IMR-90 (cell line): ENCODE measurements at regions not wholly inside any gene's neighbourhood (a gene's known extent, or its start where the extent isn't known, plus 50 kb on each side); places are given as distances from the start of the nearest gene placed in this dataset.

Source experiments
- ATAC-seq: fragments of 200-7000 bp; cut with Tn5 transposase; 2 replicates; pipeline ENCODE4 v1.9.1; 2020; ENCODE audit warnings: low read depth, mild to moderate bottlenecking, moderate library complexity
- BruUV-seq: library from RNA; stranded (reverse); fragments of 400-500 nt; replicated peaks from 2 replicates; lab custom pipeline; 2021; lab: Mats Ljungman, UMichigan
- CTCF ChIA-PET: fragments of 300-600 bp; formaldehyde crosslinking; extraction: SDS; loops from one replicate; lab custom pipeline; 2021; ENCODE audit warnings: antibody characterized with exemption; lab: Yijun Ruan, JAX
- POLR2A ChIA-PET: fragments of 300-600 bp; sonication (Branson Sonifier 250); formaldehyde crosslinking; loops from one replicate; lab custom pipeline; 2022; ENCODE audit warnings: antibody characterized with exemption; ENCODE audit not compliant: unreplicated experiment; lab: Charles Lee
- DNase-seq: peaks from one replicate; pipeline ENCODE4 v3.0.0; 2013
- H2AFZ ChIP-seq: replicated peaks from 2 replicates; pipeline ENCODE3; 2013; ENCODE audit warnings: low read length, mild to moderate bottlenecking; ENCODE audit not compliant: poor library complexity
- H2AK5ac ChIP-seq: 2 replicates; pipeline ENCODE4 v1.6.1; 2013; ENCODE audit warnings: low read depth, low read length, inconsistent platforms
- H2AK9ac ChIP-seq: replicated peaks from 2 replicates; pipeline ENCODE3; 2013; ENCODE audit warnings: mild to moderate bottlenecking, low read depth, low read length, moderate library complexity; ENCODE audit not compliant: poor library complexity
- H2BK120ac ChIP-seq: 2 replicates; pipeline ENCODE4 v1.6.1; 2013; ENCODE audit warnings: low read depth, low read length, inconsistent platforms
- H2BK15ac ChIP-seq: 3 replicates; pipeline ENCODE4 v1.6.1; 2013; ENCODE audit warnings: low read depth, low read length, inconsistent platforms
- H2BK20ac ChIP-seq: 2 replicates; pipeline ENCODE4 v1.6.1; 2013; ENCODE audit warnings: low read depth, mild to moderate bottlenecking, inconsistent platforms, low read length, moderate library complexity
- H2BK5ac ChIP-seq: 2 replicates; pipeline ENCODE4 v1.6.1; 2013; ENCODE audit warnings: mild to moderate bottlenecking, low read depth, low read length, inconsistent platforms; ENCODE audit not compliant: poor library complexity, severe bottlenecking
- H3K14ac ChIP-seq: replicated peaks from 2 replicates; pipeline ENCODE4 v1.6.1; 2013; ENCODE audit warnings: low read depth, low read length, inconsistent platforms
- H3K18ac ChIP-seq: 2 replicates; pipeline ENCODE4 v1.6.1; 2013; ENCODE audit warnings: low read depth, low read length, control low read depth
- H3K23ac ChIP-seq: 2 replicates; pipeline ENCODE4 v1.6.1; 2013; ENCODE audit warnings: low read depth, low read length, inconsistent platforms
- H3K27ac ChIP-seq: 2 replicates; pipeline ENCODE4 v1.5.1; 2013; ENCODE audit warnings: mild to moderate bottlenecking, control low read depth, low read length; ENCODE audit not compliant: insufficient read depth
- H3K27me3 ChIP-seq: 2 replicates; pipeline ENCODE4 v1.6.1; 2013; ENCODE audit warnings: low read length; ENCODE audit not compliant: control insufficient read depth, insufficient read depth
- H3K36me3 ChIP-seq: 2 replicates; pipeline ENCODE4 v1.6.1; 2013; ENCODE audit warnings: low read length, mixed read lengths; ENCODE audit not compliant: control insufficient read depth, insufficient read depth
- H3K4ac ChIP-seq: 2 replicates; pipeline ENCODE4 v1.6.1; 2013; ENCODE audit warnings: low read depth, low read length, inconsistent platforms
- H3K4me1 ChIP-seq: 2 replicates; pipeline ENCODE4 v1.6.1; 2013; ENCODE audit warnings: low read length, mixed read lengths; ENCODE audit not compliant: control insufficient read depth, insufficient read depth
- H3K4me2 ChIP-seq: 2 replicates; pipeline ENCODE4 v1.6.1; 2013; ENCODE audit warnings: low read depth, mild to moderate bottlenecking, control low read depth, low read length, moderate library complexity
- H3K4me3 ChIP-seq: 2 replicates; pipeline ENCODE4 v1.5.1; 2013; ENCODE audit warnings: low read depth, mild to moderate bottlenecking, control low read depth, low read length, moderate library complexity; ENCODE audit not compliant: insufficient read depth
- H3K56ac ChIP-seq: 2 replicates; pipeline ENCODE4 v1.6.1; 2013; ENCODE audit warnings: low read length, inconsistent platforms; ENCODE audit not compliant: insufficient read depth; ENCODE audit errors: extremely low read depth
- H3K79me1 ChIP-seq, 2 experiments: 2 replicates each; pipeline ENCODE4 v1.6.1; 2013; ENCODE audit warnings: low read length in 2 of 2, inconsistent platforms in 1 of 2, low read depth in 1 of 2
- H3K9ac ChIP-seq: 2 replicates; pipeline ENCODE4 v1.6.1; 2013; ENCODE audit warnings: low read depth, low read length, control low read depth
- H3K9me1 ChIP-seq: 2 replicates; pipeline ENCODE4 v1.6.1; 2013; ENCODE audit warnings: low read length, inconsistent platforms; ENCODE audit not compliant: insufficient read depth
- H3K9me3 ChIP-seq: 2 replicates; pipeline ENCODE4 v1.6.1; 2013; ENCODE audit warnings: low read length; ENCODE audit not compliant: control insufficient read depth, insufficient read depth
- H4K20me1 ChIP-seq: 2 replicates; pipeline ENCODE4 v1.6.1; 2013; ENCODE audit warnings: low read length, inconsistent platforms; ENCODE audit not compliant: insufficient read depth
- H4K5ac ChIP-seq: 2 replicates; pipeline ENCODE4 v1.6.1; 2013; ENCODE audit warnings: mild to moderate bottlenecking, low read depth, low read length, control low read depth
- H4K8ac ChIP-seq, 2 experiments: 2 replicates each; pipeline ENCODE4 v1.6.1; 2013; ENCODE audit warnings: low read depth in 2 of 2, low read length in 2 of 2, control low read depth in 1 of 2, inconsistent platforms in 1 of 2
- H4K91ac ChIP-seq: 2 replicates; pipeline ENCODE4 v1.6.1; 2013; ENCODE audit warnings: low read depth, low read length, inconsistent platforms; ENCODE audit not compliant: insufficient read depth
- BHLHE40 ChIP-seq: fragments of 150-350 bp; IDR thresholded peaks from 2 replicates; pipeline ENCODE4 v1.6.1; 2016; ENCODE audit warnings: mild to moderate bottlenecking, low read depth, low read length
- CEBPB ChIP-seq: IDR thresholded peaks from 2 replicates; pipeline ENCODE4 v1.6.1; 2012; ENCODE audit warnings: low read depth, low read length, improper control_type of control experiment
- CHD1 ChIP-seq: IDR thresholded peaks from 2 replicates; pipeline ENCODE4 v1.6.1; 2012; ENCODE audit warnings: low read depth, low read length, improper control_type of control experiment
- FOS ChIP-seq: fragments of 150-350 bp; IDR thresholded peaks from 2 replicates; pipeline ENCODE4 v1.6.1; 2016; ENCODE audit warnings: low read depth, low read length
- MAFK ChIP-seq: IDR thresholded peaks from 2 replicates; pipeline ENCODE4 v1.6.1; 2012; ENCODE audit warnings: low read depth, low read length, improper control_type of control experiment
- MAZ ChIP-seq: IDR thresholded peaks from 2 replicates; pipeline ENCODE4 v1.6.1; 2012; ENCODE audit warnings: low read depth, mild to moderate bottlenecking, low read length, improper control_type of control experiment, moderate library complexity, borderline replicate concordance
- MXI1 ChIP-seq: IDR thresholded peaks from 2 replicates; pipeline ENCODE4 v1.6.1; 2012; ENCODE audit warnings: low read depth, mild to moderate bottlenecking, low read length, moderate library complexity, borderline replicate concordance
- NFE2L2 ChIP-seq: fragments of 150-350 bp; IDR thresholded peaks from 2 replicates; pipeline ENCODE4 v1.6.1; 2016; ENCODE audit warnings: low read depth, mild to moderate bottlenecking, low read length
- POLR2A ChIP-seq: IDR thresholded peaks from 2 replicates; pipeline ENCODE4 v1.6.1; 2012; ENCODE audit warnings: mild to moderate bottlenecking, low read depth, low read length
- RAD21 ChIP-seq: IDR thresholded peaks from 2 replicates; pipeline ENCODE4 v1.6.1; 2012; ENCODE audit warnings: low read length, improper control_type of control experiment
- RCOR1 ChIP-seq: IDR thresholded peaks from 2 replicates; pipeline ENCODE4 v1.6.1; 2012; ENCODE audit warnings: mild to moderate bottlenecking, low read length, improper control_type of control experiment; ENCODE audit not compliant: insufficient replicate concordance
- RFX5 ChIP-seq: IDR thresholded peaks from 2 replicates; pipeline ENCODE4 v1.8.0; 2012; ENCODE audit warnings: low read depth, mild to moderate bottlenecking, low read length, moderate library complexity
- SMC3 ChIP-seq: fragments of 150-350 bp; IDR thresholded peaks from 2 replicates; pipeline ENCODE4 v1.6.1; 2016; ENCODE audit warnings: low read depth, mild to moderate bottlenecking, antibody characterized with exemption, low read length, moderate library complexity
- WGBS, 2 experiments: methylation state at CpG; one replicate each; pipeline versions ENCODE4 v1.1.5 to v1.1.7; 2013; ENCODE audit warnings: missing lambda C conversion rate in 2 of 2; ENCODE audit not compliant: insufficient read length in 1 of 2; ENCODE audit errors: extremely low coverage in 2 of 2; 5-methylcytosine and 5-hydroxymethylcytosine counted together
- dilution Hi-C: fragments of 300-500 bp; cut with HindIII; formaldehyde crosslinking; loops from one replicate; pipeline ENCODE4 v1.14.3; 2018; ENCODE audit warnings: low sequenced_read_pairs; ENCODE audit not compliant: unreplicated experiment
- in situ Hi-C: fragments of 300-500 bp; cut with MboI; formaldehyde crosslinking; loops from 3 replicates; pipeline ENCODE4 v1.14.3; 2019; ENCODE audit warnings: low sequenced_read_pairs, inconsistent platforms, mixed read lengths
- intact Hi-C: fragments of 100-400 bp; cut with micrococcal nuclease; formaldehyde crosslinking; loops from 2 replicates; pipeline ENCODE4 v1.10.0; 2022
- TF ChIP-seq, protein P1 (sequence below): fragments of 150-350 bp; IDR thresholded peaks from 2 replicates; pipeline ENCODE4 v1.6.1; 2016; ENCODE audit warnings: low read depth, mild to moderate bottlenecking, low read length, moderate library complexity, borderline replicate concordance
- TF ChIP-seq, protein P2 (sequence below): fragments of 150-350 bp; IDR thresholded peaks from 2 replicates; pipeline ENCODE4 v1.6.1; 2017; ENCODE audit warnings: mild to moderate bottlenecking, antibody characterized with exemption, low read length, low read depth
- TF ChIP-seq, protein P3 (sequence below): conservative IDR thresholded peaks from 2 replicates; pipeline ENCODE4 v1.5.1; 2012; ENCODE audit warnings: mild to moderate bottlenecking, low read depth, low read length, improper control_type of control experiment

DNA sequence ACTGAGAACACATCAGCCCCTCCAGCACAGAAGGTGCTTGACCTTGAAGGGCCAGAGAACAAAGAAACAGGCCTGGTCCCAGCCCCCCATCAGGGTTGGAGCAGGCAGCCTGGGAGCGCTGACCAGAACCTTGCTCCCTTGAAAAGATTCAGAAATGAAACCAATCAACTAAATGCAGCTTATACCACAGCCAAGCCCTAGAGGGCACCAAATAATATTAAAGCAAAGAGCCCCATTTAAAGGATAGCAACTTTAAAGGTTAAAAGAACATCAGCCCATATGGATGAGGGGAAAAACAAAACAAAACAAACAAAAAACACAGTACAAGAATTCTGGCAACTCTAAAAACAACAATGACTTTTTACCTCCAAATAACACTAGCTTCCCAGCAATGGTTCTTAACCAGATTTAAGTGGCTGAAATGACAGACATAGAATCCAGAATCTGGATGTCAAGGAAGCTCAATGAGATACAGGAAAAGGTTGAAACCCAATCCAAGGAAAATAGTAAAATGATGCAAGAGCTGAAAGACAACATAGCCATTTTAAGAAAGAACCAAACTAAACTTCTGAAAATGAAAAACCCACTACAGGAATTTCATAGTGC lies 471.9 kb downstream of the MTRR start:
- intact Hi-C loops = loop anchor here (1.0 to 10.0 kb wide), 4 partner anchors 413 to 1201 kb away; no protein-coding TSS in a partner anchor
- BruUV-seq = no TSS peak

More for the DNA sequence above, 471.9 kb downstream of the MTRR start:
- ChIA-PET POLR2A (no interaction called here), CTCF (interaction anchor here (0.6 to 1.3 kb wide), 4 partner anchors 12 to 872 kb away, joined by 3 to 6 read pairs (median 4); no protein-coding TSS in a partner anchor)
- dilution Hi-C loops = no loop called here
- Histone ChIP-seq H3K79me1 (no peaks in the 10 kb centered on the region), H3K18ac (no peak overlapping the region), H2AK5ac (no peak overlapping the region), H2AFZ (peak overlapping the region; percentile 63), H2BK5ac (no peak overlapping the region), H2BK120ac (no peak overlapping the region), H3K9me3 (no peaks in the 10 kb centered on the region), H3K9me1 (0 out of 2 replicates have a peak, but pooled peaks cover 3% of the 10 kb centered on the region), H2BK15ac (no peak overlapping the region), H3K9ac (no peak overlapping the region), H3K4me1 (no peaks in the 10 kb centered on the region), H3K56ac (no peak overlapping the region), H3K4me2 (no peak overlapping the region; the same call in 1 of the 2 replicates), H3K4me3 (no peak overlapping the region), H4K20me1 (no peaks in the 10 kb centered on the region), H4K5ac (no peak overlapping the region), H3K27me3 (no peaks in the 10 kb centered on the region; the same call in 1 of the 2 replicates), H3K27ac (no peak overlapping the region), H3K23ac (no peak overlapping the region), H2AK9ac (no peak overlapping the region), H3K4ac (no peak overlapping the region), H2BK20ac (no peak overlapping the region), H3K14ac (no peak overlapping the region), H4K8ac (no peak overlapping the region), H4K91ac (no peak overlapping the region), H3K36me3 (no peaks in the 10 kb centered on the region)
- no peak for TF ChIP-seq RFX5
- no peak for TF ChIP-seq RCOR1
- no peak for TF ChIP-seq MAZ
- no peak for TF ChIP-seq CEBPB
- TF ChIP-seq NFE2L2 = no peak
- TF ChIP-seq CHD1 = no peak
- TF ChIP-seq BHLHE40 = no peak
- TF ChIP-seq POLR2A = no peak
- TF ChIP-seq, protein P1, sequence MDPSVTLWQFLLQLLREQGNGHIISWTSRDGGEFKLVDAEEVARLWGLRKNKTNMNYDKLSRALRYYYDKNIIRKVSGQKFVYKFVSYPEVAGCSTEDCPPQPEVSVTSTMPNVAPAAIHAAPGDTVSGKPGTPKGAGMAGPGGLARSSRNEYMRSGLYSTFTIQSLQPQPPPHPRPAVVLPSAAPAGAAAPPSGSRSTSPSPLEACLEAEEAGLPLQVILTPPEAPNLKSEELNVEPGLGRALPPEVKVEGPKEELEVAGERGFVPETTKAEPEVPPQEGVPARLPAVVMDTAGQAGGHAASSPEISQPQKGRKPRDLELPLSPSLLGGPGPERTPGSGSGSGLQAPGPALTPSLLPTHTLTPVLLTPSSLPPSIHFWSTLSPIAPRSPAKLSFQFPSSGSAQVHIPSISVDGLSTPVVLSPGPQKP = no peak
- TF ChIP-seq, protein P2, sequence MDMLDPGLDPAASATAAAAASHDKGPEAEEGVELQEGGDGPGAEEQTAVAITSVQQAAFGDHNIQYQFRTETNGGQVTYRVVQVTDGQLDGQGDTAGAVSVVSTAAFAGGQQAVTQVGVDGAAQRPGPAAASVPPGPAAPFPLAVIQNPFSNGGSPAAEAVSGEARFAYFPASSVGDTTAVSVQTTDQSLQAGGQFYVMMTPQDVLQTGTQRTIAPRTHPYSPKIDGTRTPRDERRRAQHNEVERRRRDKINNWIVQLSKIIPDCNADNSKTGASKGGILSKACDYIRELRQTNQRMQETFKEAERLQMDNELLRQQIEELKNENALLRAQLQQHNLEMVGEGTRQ = no peak
- peak; percentile 45 for TF ChIP-seq SMC3
- no peak for TF ChIP-seq FOS
- peak; percentile 58 for TF ChIP-seq RAD21
- TF ChIP-seq, protein P3, sequence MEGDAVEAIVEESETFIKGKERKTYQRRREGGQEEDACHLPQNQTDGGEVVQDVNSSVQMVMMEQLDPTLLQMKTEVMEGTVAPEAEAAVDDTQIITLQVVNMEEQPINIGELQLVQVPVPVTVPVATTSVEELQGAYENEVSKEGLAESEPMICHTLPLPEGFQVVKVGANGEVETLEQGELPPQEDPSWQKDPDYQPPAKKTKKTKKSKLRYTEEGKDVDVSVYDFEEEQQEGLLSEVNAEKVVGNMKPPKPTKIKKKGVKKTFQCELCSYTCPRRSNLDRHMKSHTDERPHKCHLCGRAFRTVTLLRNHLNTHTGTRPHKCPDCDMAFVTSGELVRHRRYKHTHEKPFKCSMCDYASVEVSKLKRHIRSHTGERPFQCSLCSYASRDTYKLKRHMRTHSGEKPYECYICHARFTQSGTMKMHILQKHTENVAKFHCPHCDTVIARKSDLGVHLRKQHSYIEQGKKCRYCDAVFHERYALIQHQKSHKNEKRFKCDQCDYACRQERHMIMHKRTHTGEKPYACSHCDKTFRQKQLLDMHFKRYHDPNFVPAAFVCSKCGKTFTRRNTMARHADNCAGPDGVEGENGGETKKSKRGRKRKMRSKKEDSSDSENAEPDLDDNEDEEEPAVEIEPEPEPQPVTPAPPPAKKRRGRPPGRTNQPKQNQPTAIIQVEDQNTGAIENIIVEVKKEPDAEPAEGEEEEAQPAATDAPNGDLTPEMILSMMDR = peak; percentile 62
- TF ChIP-seq MAFK = no peak
- no peak for TF ChIP-seq MXI1
- DNase-seq (peak; percentile 23), ATAC-seq (peak; percentile 94)
- in situ Hi-C loops = loop anchor here (10.0 kb wide), 1 partner anchor 864 kb away; no protein-coding TSS in a partner anchor
- WGBS, 2 experiments = no CpG with 5 or more reads among the region's 1 CpG
